ENCODE measurements at regions not wholly inside any gene's neighbourhood (a gene's known extent, or its start where the extent isn't known, plus 50 kb on each side); places are given as distances from the start of the nearest gene placed in this dataset.

DNA sequence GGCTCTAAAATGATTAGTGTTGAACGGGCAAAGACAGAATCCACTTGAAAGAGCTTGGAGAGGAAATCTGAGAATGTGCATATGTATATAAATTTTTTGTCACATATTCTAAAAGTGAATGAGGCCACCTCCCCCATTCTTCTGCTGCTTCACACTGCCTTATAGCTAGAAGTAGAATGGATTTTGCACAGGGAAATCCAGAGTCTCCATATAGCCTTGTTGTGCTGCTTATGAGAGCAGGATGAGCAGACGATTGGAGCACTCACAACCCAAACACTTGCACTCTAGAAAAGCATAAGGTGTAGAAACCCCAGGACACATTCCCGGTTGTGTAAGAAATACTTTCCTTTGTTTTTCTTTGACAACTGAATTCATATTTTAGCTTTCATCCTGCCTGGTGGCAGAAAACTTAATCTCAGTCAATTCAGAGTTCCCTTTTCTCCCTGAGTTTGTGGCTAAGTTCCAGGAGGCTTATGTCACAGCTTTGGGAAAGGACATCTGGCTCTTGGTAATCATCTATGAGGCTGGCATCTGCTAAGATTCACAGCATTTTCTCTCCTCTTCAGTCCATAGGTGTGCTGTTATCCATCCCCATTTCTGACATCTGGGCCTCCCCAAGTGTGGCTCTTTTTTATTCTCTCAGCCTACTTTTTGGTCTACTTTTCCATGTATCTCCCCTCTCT, 188.4 kb upstream of the PFN2 start:
- H3K4me3 ChIP-seq: no peak overlapping the region
- H3K9me3 ChIP-seq: no peaks in the 10 kb centered on the region
- no peaks in the 10 kb centered on the region for H3K4me1 ChIP-seq
- H3K36me3 ChIP-seq: no peaks in the 10 kb centered on the region
- H3K27ac ChIP-seq: no peak overlapping the region
- no peak for TF ChIP-seq CTCF (IDR thresholded peaks at IDR 0.05)
- intact Hi-C loops (cut with DNase I): no loop called here
- H3K27me3 ChIP-seq: no peaks in the 10 kb centered on the region
- DNase-seq (ENCODE audit: low spot score in 2 of 2): no peak

GRCh38 chr3:150152567-150152966, 181.9 kb upstream of the PFN2 start:
- Histone ChIP-seq H3K4me3 (no peak overlapping the region), H3K27me3 (no peaks in the 10 kb centered on the region), H3K4me1 (peaks cover 5 to 6% of the 10 kb centered on the region in 2 donors), H3K36me3 (no peaks in the 10 kb centered on the region), H3K9me3 (no peaks in the 10 kb centered on the region), H3K27ac (no peak overlapping the region)
- DNase-seq (ENCODE audit: low spot score in 2 of 2): no peak
- no peak for TF ChIP-seq CTCF (IDR thresholded peaks at IDR 0.05)
- intact Hi-C loops (cut with DNase I): no loop called here

- no peak for DNase-seq (ENCODE audit: low spot score in 2 of 2)
- intact Hi-C loops (cut with DNase I): no loop called here
- H3K27ac ChIP-seq: no peak overlapping the region
- TF ChIP-seq CTCF (IDR thresholded peaks at IDR 0.05): no peak
- H3K4me3 ChIP-seq: no peak overlapping the region
- H3K27me3 ChIP-seq: no peaks in the 10 kb centered on the region
- H3K4me1 ChIP-seq: peaks cover 5 to 12% of the 10 kb centered on the region in 2 donors
- no peaks in the 10 kb centered on the region for H3K36me3 ChIP-seq
- no peaks in the 10 kb centered on the region for H3K9me3 ChIP-seq
Measured at GRCh38 chr3:150150633-150151032, 179.9 kb upstream of the PFN2 start.

- Histone ChIP-seq H3K4me1 (peaks cover 5 to 12% of the 10 kb centered on the region in 2 donors), H3K27ac (no peak overlapping the region), H3K4me3 (no peak overlapping the region), H3K9me3 (no peaks in the 10 kb centered on the region), H3K27me3 (no peaks in the 10 kb centered on the region), H3K36me3 (no peaks in the 10 kb centered on the region)
- TF ChIP-seq CTCF (IDR thresholded peaks at IDR 0.05): no peak
- DNase-seq (ENCODE audit: low spot score in 2 of 2): no peak
- intact Hi-C loops (cut with DNase I): no loop called here
Measured at GRCh38 chr3:150149651-150150051, 179.0 kb upstream of the PFN2 start.

DNA sequence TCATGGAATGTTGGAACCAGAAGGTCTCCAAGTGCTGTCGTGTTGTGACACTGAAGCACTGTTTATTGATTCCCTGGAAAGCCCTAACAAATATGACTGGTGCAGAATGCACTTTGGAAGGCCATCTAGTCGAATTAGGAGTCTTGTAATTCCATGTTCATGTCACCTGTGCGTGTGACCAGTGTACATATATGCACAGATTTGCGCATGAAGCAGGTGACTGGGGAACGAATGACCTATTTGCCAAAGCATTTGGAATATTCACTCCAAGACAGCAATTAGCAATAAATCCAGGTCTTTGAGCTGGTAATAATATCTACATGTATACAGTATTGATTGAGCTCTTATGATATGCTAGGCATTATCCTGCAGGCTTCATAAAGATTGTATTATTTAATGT, 177.5 kb upstream of the PFN2 start:
- peaks cover 5 to 12% of the 10 kb centered on the region in 2 donors for H3K4me1 ChIP-seq
- DNase-seq (ENCODE audit: low spot score in 2 of 2): no peak
- no peak for TF ChIP-seq CTCF (IDR thresholded peaks at IDR 0.05)
- H3K27ac ChIP-seq: peak overlapping the region; percentile 14 to 59
- no peaks in the 10 kb centered on the region for H3K9me3 ChIP-seq
- intact Hi-C loops (cut with DNase I): no loop called here
- no peaks in the 10 kb centered on the region for H3K36me3 ChIP-seq
- H3K4me3 ChIP-seq: no peak overlapping the region
- no peaks in the 10 kb centered on the region for H3K27me3 ChIP-seq

DNA sequence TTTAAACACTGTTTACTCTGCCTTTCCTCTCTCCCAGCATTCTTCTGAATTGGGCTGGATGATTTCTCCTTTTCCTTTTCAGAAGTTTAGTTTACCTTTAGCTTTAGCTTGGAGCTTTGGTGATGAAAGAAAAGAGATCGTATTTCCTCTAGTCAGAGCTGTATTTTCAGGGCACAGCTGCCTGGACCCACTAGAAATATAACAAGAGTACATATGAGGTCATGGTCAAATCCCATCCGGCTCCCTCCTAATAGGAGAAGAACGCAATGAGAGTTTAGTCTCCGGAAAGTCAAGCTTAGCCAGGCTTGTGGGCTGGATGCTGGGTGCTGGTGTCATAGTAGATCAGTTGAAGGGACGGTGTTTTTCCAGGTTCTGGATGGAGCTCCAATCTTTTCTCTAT, 177.1 kb upstream of the PFN2 start:
- H3K36me3 ChIP-seq: no peaks in the 10 kb centered on the region
- peak overlapping the region; percentile 14 to 59 for H3K27ac ChIP-seq
- H3K4me1 ChIP-seq: peaks cover 5 to 12% of the 10 kb centered on the region in 2 donors
- intact Hi-C loops (cut with DNase I): loop anchor here (1.0 kb wide), 1 partner anchor 176 kb away; no protein-coding TSS in a partner anchor
- no peaks in the 10 kb centered on the region for H3K9me3 ChIP-seq
- TF ChIP-seq CTCF (IDR thresholded peaks at IDR 0.05): no peak
- no peak overlapping the region for H3K4me3 ChIP-seq
- DNase-seq (ENCODE audit: low spot score in 2 of 2): no peak
- H3K27me3 ChIP-seq: no peaks in the 10 kb centered on the region

Data from ascending aorta (tissue), 2 donors.